Calu3 (cell line): ENCODE measurements at regions not wholly inside any gene's neighbourhood (a gene's known extent, or its start where the extent isn't known, plus 50 kb on each side); places are given as distances from the start of the nearest gene placed in this dataset.
"Not testable (repeated sequence)": the region's sequence is repeated elsewhere in the genome, so short reads cannot be mapped to it uniquely, and the experiment has no call there.

Experiments
- BruUV-seq: library from RNA; stranded (reverse); fragments of 400-500 nt; replicated peaks from 2 replicates; lab custom pipeline; 2021; lab: Mats Ljungman, UMichigan
- CTCF ChIA-PET: fragments of 300-600 bp; sonication (Branson Sonifier 250); formaldehyde crosslinking; loops from one replicate; lab custom pipeline; 2022; ENCODE audit warnings: antibody characterized with exemption; lab: Charles Lee
- DNase-seq: peaks from one replicate; pipeline ENCODE4 v3.0.0; 2022
- H3K27ac Mint-ChIP-seq: one replicate; pipeline ENCODE4 v1.8.0; 2022; ENCODE audit warnings: mixed read lengths; ENCODE audit not compliant: unreplicated experiment
- H3K27me3 Mint-ChIP-seq: one replicate; pipeline ENCODE4 v1.8.0; 2022; ENCODE audit warnings: mixed read lengths; ENCODE audit not compliant: unreplicated experiment
- H3K36me3 Mint-ChIP-seq: one replicate; pipeline ENCODE4 v1.8.0; 2022; ENCODE audit warnings: mild to moderate bottlenecking, moderate library complexity, mixed read lengths; ENCODE audit not compliant: insufficient read depth, unreplicated experiment
- H3K4me1 Mint-ChIP-seq: one replicate; pipeline ENCODE4 v1.8.0; 2022; ENCODE audit warnings: mild to moderate bottlenecking, low read depth, mixed read lengths; ENCODE audit not compliant: unreplicated experiment
- H3K4me3 Mint-ChIP-seq: one replicate; pipeline ENCODE4 v1.8.0; 2022; ENCODE audit warnings: mild to moderate bottlenecking, low read depth, moderate library complexity, mixed read lengths; ENCODE audit not compliant: unreplicated experiment
- H3K9me3 Mint-ChIP-seq: one replicate; pipeline ENCODE4 v1.8.0; 2022; ENCODE audit warnings: low read depth, mixed read lengths; ENCODE audit not compliant: unreplicated experiment
- CTCF ChIP-seq: fragments of 200-600 bp; IDR thresholded peaks from one replicate; pipeline ENCODE4 v1.8.0; 2022; ENCODE audit warnings: antibody characterized with exemption; ENCODE audit not compliant: unreplicated experiment
- intact Hi-C: fragments of 100-400 bp; cut with micrococcal nuclease; formaldehyde crosslinking; loops from one replicate; pipeline ENCODE4 v1.10.0; 2022; ENCODE audit not compliant: unreplicated experiment

DNA sequence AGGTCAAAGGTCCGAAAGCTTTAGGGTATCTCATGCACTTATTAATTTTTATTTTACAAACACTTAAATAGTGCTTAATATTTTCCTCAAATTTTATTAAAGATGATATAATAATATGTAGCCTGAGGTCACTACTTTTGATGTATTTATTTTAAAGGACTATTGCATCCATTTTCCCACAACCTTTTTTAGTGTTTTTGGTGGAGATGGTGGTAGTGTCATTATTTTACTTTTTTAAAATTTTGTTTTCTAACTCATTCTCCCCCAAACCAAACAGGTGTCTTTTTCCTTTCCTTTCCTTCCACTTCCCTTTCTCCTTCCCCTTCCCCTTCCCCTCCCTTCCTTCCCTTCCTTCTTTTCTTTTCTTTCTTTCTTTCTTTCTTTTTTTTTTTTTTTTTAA is 328.6 kb downstream of the CYLC2 start:
- intact Hi-C loops: no loop called here
- CTCF ChIA-PET: no interaction called here
- no peak overlapping the region for H3K27ac Mint-ChIP-seq
- no peak for TF ChIP-seq CTCF
- H3K27me3 Mint-ChIP-seq: no peaks in the 10 kb centered on the region
- no peak for DNase-seq
- H3K36me3 Mint-ChIP-seq: no peaks in the 10 kb centered on the region
- BruUV-seq: no TSS peak
- H3K4me3 Mint-ChIP-seq: no peak overlapping the region
- no peaks in the 10 kb centered on the region for H3K9me3 Mint-ChIP-seq
- H3K4me1 Mint-ChIP-seq: no peaks in the 10 kb centered on the region

DNA sequence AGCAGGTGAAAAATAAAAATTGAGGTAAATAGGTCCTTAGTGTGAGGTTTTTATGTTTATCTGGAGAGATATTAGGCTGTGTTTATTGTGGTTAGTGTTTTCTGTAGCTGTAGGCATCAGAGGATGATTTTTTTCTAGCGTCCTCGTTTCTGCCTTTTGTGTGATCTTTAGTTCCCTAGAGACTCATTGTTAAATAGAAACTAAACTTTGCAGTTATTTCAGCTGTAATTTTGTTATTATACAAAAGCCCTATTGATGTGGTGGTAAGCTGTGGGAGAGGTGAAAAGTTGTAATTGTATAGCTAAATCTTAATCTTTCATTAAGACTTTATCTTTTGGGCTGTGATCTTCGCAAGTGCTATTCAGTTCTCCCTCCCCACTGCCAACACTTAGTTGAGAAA is 340.3 kb downstream of the CYLC2 start:
- BruUV-seq: no TSS peak
- Mint-ChIP-seq H3K27me3 (no peaks in the 10 kb centered on the region), H3K27ac (no peak overlapping the region), H3K36me3 (no peaks in the 10 kb centered on the region), H3K4me1 (no peaks in the 10 kb centered on the region), H3K4me3 (no peak overlapping the region), H3K9me3 (peaks cover 4% of the 10 kb centered on the region)
- intact Hi-C loops: no loop called here
- no peak for DNase-seq
- CTCF ChIA-PET: no interaction called here
- no peak for TF ChIP-seq CTCF

- CTCF ChIA-PET: no interaction called here
- H3K27ac Mint-ChIP-seq: no peak overlapping the region
- H3K9me3 Mint-ChIP-seq: peaks cover 6% of the 10 kb centered on the region
- no peak overlapping the region for H3K4me3 Mint-ChIP-seq
- intact Hi-C loops: no loop called here
- no peaks in the 10 kb centered on the region for H3K27me3 Mint-ChIP-seq
- H3K4me1 Mint-ChIP-seq: peaks cover 4% of the 10 kb centered on the region
- no peak for TF ChIP-seq CTCF
- H3K36me3 Mint-ChIP-seq: no peaks in the 10 kb centered on the region
- no TSS peak for BruUV-seq
- no peak for DNase-seq
These were observed 359.9 kb downstream of the CYLC2 start for GRCh38 chr9:103355000-103355399.

DNA sequence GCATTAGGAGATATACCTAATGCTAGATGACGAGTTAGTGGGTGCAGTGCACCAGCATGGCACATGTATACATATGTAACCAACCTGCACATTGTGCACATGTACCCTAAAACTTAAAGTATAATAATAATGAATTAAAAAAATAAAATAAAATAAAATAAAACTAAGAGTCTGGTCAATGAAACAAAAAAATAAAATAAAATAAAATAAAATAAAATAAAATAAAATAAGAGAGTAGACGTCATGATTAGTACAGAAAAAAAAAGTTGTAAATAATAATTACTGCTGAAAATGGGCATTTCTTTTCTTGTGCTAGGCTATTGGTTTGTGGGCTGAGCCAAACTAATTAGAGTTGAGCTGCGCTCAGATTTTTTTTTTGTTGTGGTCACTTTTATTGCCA is 362.8 kb downstream of the CYLC2 start:
- intact Hi-C loops, CTCF ChIA-PET, H3K4me3 Mint-ChIP-seq, H3K27me3 Mint-ChIP-seq, DNase-seq, H3K36me3 Mint-ChIP-seq, BruUV-seq, H3K27ac Mint-ChIP-seq: not testable (repeated sequence)
- Mint-ChIP-seq H3K9me3 (peaks cover 11% of the 10 kb centered on the region), H3K4me1 (peaks cover 23% of the 10 kb centered on the region)

- Mint-ChIP-seq H3K27me3 (no peaks in the 10 kb centered on the region), H3K36me3 (no peaks in the 10 kb centered on the region), H3K9me3 (peaks cover 7% of the 10 kb centered on the region), H3K4me3 (no peak overlapping the region), H3K4me1 (peaks cover 36% of the 10 kb centered on the region), H3K27ac (no peak overlapping the region)
- no peak for DNase-seq
- CTCF ChIA-PET: no interaction called here
- intact Hi-C loops: no loop called here
- no TSS peak for BruUV-seq
- no peak for TF ChIP-seq CTCF
These were observed 366.8 kb downstream of the CYLC2 start for GRCh38 chr9:103361906-103362305.
